GM12878 (cell line): ENCODE measurements at regions not wholly inside any gene's neighbourhood (a gene's known extent, or its start where the extent isn't known, plus 50 kb on each side); places are given as distances from the start of the nearest gene placed in this dataset.

ENCODE experiments used
- ATAC-seq: fragments of 200-7000 bp; cut with Tn5 transposase; 3 replicates; pipeline ENCODE4 v1.9.1; 2020; ENCODE audit warnings: mild to moderate bottlenecking, moderate library complexity
- BruUV-seq: library from RNA; stranded (reverse); fragments of 400-500 nt; replicated peaks from 2 replicates; lab custom pipeline; 2021; lab: Mats Ljungman, UMichigan
- CTCF ChIA-PET: fragments of 300-600 bp; sonication (Branson Sonifier 250); formaldehyde crosslinking; extraction: SDS; loops from one replicate; lab custom pipeline; 2021; ENCODE audit warnings: inconsistent platforms; lab: Yijun Ruan, JAX
- POLR2A ChIA-PET: fragments of 350-600 bp; formaldehyde crosslinking; extraction: SDS; loops from one replicate; lab custom pipeline; 2021; ENCODE audit warnings: inconsistent platforms; lab: Charles Lee
- RAD21 ChIA-PET: fragments of 300-600 bp; sonication (Branson Sonifier 250); formaldehyde crosslinking; loops from one replicate; lab custom pipeline; 2023; ENCODE audit warnings: antibody characterized with exemption; ENCODE audit not compliant: unreplicated experiment; lab: Charles Lee
- SMC1A ChIA-PET: fragments of 300-600 bp; sonication (Branson Sonifier 250); formaldehyde crosslinking; loops from one replicate; lab custom pipeline; 2023; ENCODE audit not compliant: unreplicated experiment, uncharacterized antibody; lab: Charles Lee
- DNase-seq: peaks from one replicate; pipeline ENCODE4 v3.0.0-alpha.2; 2011; ENCODE audit warnings: low read depth, low spot score
- FAIRE-seq: peaks from 3 replicates; lab custom pipeline; 2011; peaks lifted over from hg19 to GRCh38; lab: Jason Lieb, UNC
- H2AFZ ChIP-seq: 2 replicates; pipeline ENCODE4 v1.6.0; 2011; ENCODE audit warnings: low read depth, low read length, control low read depth; ENCODE audit not compliant: control insufficient read depth
- H3K27ac ChIP-seq: 2 replicates; pipeline ENCODE4 v1.5.1; 2011; ENCODE audit warnings: control low read depth; ENCODE audit not compliant: control insufficient read depth, insufficient read depth
- H3K27me3 ChIP-seq, 2 experiments: replicated peaks in 1 of 2; 2 replicates each; pipeline versions ENCODE4 v1.6.0 to v1.6.1; 2011; ENCODE audit warnings: low read length in 1 of 2; ENCODE audit not compliant: control insufficient read depth in 2 of 2, insufficient read depth in 2 of 2
- H3K36me3 ChIP-seq, 2 experiments: 2 replicates each; pipeline ENCODE4 v1.5.1; 2011; ENCODE audit warnings: low read length in 1 of 2; ENCODE audit not compliant: control insufficient read depth in 2 of 2, insufficient read depth in 2 of 2
- H3K4me1 ChIP-seq: 2 replicates; pipeline ENCODE4 v1.6.1; 2011; ENCODE audit warnings: mild to moderate bottlenecking, low read length, moderate library complexity, mixed read lengths; ENCODE audit not compliant: control insufficient read depth, insufficient read depth
- H3K4me2 ChIP-seq: 2 replicates; pipeline ENCODE4 v1.6.0; 2011; ENCODE audit warnings: control low read depth; ENCODE audit not compliant: control insufficient read depth, insufficient read depth
- H3K4me3 ChIP-seq: fragments of 200-600 bp; sonication (generic); 2 replicates; pipeline ENCODE4 v1.5.1; 2016
- H3K79me2 ChIP-seq: 2 replicates; pipeline ENCODE4 v1.6.0; 2011; ENCODE audit warnings: low read length; ENCODE audit not compliant: control insufficient read depth, insufficient read depth
- H3K9ac ChIP-seq: 2 replicates; pipeline ENCODE4 v1.8.0; 2011; ENCODE audit warnings: low read length, control low read depth, mixed read lengths; ENCODE audit not compliant: control insufficient read depth, insufficient read depth
- H3K9me3 ChIP-seq: replicated peaks from 3 replicates; pipeline ENCODE4 v1.5.1; 2011; ENCODE audit warnings: mild to moderate bottlenecking, low read length; ENCODE audit not compliant: control insufficient read depth, insufficient read depth
- H4K20me1 ChIP-seq: 2 replicates; pipeline ENCODE4 v1.6.0; 2011; ENCODE audit not compliant: control insufficient read depth, insufficient read depth
- CBX3 ChIP-seq: fragments of 200-600 bp; sonication (generic); IDR thresholded peaks from 2 replicates; pipeline ENCODE4 v1.6.1; 2016; ENCODE audit warnings: low read depth, borderline replicate concordance
- E2F4 ChIP-seq: IDR thresholded peaks from 2 replicates; pipeline ENCODE4 v1.6.1; 2012; ENCODE audit warnings: low read depth, low read length, improper control_type of control experiment
- FOXM1 ChIP-seq: IDR thresholded peaks from 2 replicates; pipeline ENCODE4 v1.6.1; 2012; ENCODE audit warnings: low read depth, mild to moderate bottlenecking, inconsistent platforms, low read length, moderate library complexity
- MYC ChIP-seq: IDR thresholded peaks from 2 replicates; pipeline ENCODE4 v1.6.1; 2011; ENCODE audit warnings: mild to moderate bottlenecking, low read length, moderate library complexity, inconsistent platforms; ENCODE audit not compliant: insufficient read depth, insufficient replicate concordance, insufficient read length, severe bottlenecking
- POU2F2 ChIP-seq: IDR thresholded peaks from 3 replicates; pipeline ENCODE4 v1.6.1; 2011; ENCODE audit warnings: low read depth, mild to moderate bottlenecking, low read length, borderline replicate concordance
- RELB ChIP-seq: fragments of 450-650 bp; IDR thresholded peaks from 2 replicates; pipeline ENCODE4 v1.6.1; 2017; ENCODE audit warnings: low read depth, mild to moderate bottlenecking, moderate library complexity
- RUNX3 ChIP-seq: IDR thresholded peaks from 2 replicates; pipeline ENCODE4 v1.6.1; 2012; ENCODE audit warnings: low read length, inconsistent platforms
- SMARCA5 ChIP-seq: fragments of 450-650 bp; IDR thresholded peaks from 2 replicates; pipeline ENCODE4 v1.6.1; 2017; ENCODE audit warnings: mild to moderate bottlenecking
- SREBF1 ChIP-seq: IDR thresholded peaks from 2 replicates; pipeline ENCODE4 v1.6.1; 2012; ENCODE audit warnings: mild to moderate bottlenecking, low read length
- TCF12 ChIP-seq: IDR thresholded peaks from 2 replicates; pipeline ENCODE4 v1.6.1; 2011; ENCODE audit warnings: low read depth, mild to moderate bottlenecking, low read length
- YBX1 ChIP-seq: fragments of 450-650 bp; IDR thresholded peaks from 2 replicates; pipeline ENCODE4 v1.6.1; 2016; ENCODE audit warnings: antibody characterized with exemption
- ZNF207 ChIP-seq: fragments of 450-650 bp; IDR thresholded peaks from 2 replicates; pipeline ENCODE4 v1.6.1; 2014; ENCODE audit warnings: antibody characterized with exemption, mild to moderate bottlenecking, borderline replicate concordance
- WGBS: methylation state at CpG from one replicate; pipeline ENCODE4 v1.1.6; 2016; ENCODE audit warnings: low lambda C conversion rate; ENCODE audit not compliant: insufficient replicate concordance, insufficient coverage; ENCODE audit errors: missing lambda C conversion rate; 5-methylcytosine and 5-hydroxymethylcytosine counted together
- in situ Hi-C: fragments of 300-500 bp; cut with MboI; formaldehyde crosslinking; loops from 9 replicates; pipeline ENCODE4 v1.14.3; 2018; ENCODE audit warnings: mixed read lengths
- intact Hi-C: fragments of 100-400 bp; cut with micrococcal nuclease; formaldehyde crosslinking; loops from one replicate; pipeline ENCODE4 v1.14.2; 2022; ENCODE audit not compliant: unreplicated experiment

DNA sequence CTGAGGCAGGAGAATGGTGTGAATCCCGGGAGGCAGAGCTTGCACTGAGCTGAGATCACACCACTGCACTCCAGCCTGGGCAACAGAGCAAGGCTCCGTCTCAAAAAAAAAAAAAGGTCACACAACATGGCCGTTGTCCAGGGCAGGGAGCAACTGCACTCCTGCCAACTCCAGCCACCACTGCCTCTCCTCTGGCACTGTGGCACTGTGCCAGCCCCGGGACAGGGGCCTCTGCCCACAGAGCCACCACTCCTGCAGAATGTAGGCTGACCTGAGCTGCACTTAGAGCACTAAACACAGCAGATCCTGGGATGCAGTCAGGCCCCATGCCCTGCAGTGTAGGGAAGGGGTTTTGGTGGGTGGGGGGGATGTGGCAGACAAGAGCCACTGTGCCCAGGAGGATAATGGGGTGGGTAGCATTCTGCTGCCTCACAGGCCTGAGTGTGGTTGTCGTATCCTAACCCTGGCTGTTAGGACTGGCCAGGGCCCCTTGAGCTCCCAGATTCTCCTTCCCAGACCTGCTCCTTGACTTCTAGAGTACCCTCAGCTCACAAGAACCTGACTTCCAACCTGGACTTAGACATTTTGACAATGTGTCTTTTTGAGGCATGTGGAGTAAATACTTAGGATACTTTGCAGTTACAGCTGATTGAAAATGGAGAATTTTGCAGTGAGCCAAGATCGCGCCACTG, 69.4 kb upstream of the SH3RF3 start:
- no peak overlapping the region for H3K27ac ChIP-seq
- ChIA-PET POLR2A (no interaction called here), SMC1A (interaction anchor here (1.0 kb wide), 2 partner anchors 50 to 59 kb away, joined by 3 read pairs; no protein-coding TSS in a partner anchor), CTCF (interaction anchor here (1.0 kb wide), 1 partner anchor 11 kb away, joined by 3 read pairs; no protein-coding TSS in a partner anchor), RAD21 (no interaction called here)
- no peak overlapping the region for H2AFZ ChIP-seq
- DNase-seq (no peak), FAIRE-seq (no peak), ATAC-seq (no peak)
- H3K9ac ChIP-seq = no peak overlapping the region
- no peaks in the 10 kb centered on the region for H3K36me3 ChIP-seq
- no peak overlapping the region for H3K4me3 ChIP-seq
- in situ Hi-C loops = no loop called here
- H3K9me3 ChIP-seq = no peaks in the 10 kb centered on the region
- no peak for TF ChIP-seq CBX3
- no peak for TF ChIP-seq MYC
- no peak for TF ChIP-seq SREBF1
- TF ChIP-seq RUNX3 = no peak
- TF ChIP-seq TCF12 = no peak
- no peak for TF ChIP-seq POU2F2
- TF ChIP-seq ZNF207 = no peak
- TF ChIP-seq RELB = no peak
- no peak for TF ChIP-seq E2F4
- no peak for TF ChIP-seq FOXM1
- TF ChIP-seq YBX1 = no peak
- no peak for TF ChIP-seq SMARCA5
- intact Hi-C loops = no loop called here
- H4K20me1 ChIP-seq = no peaks in the 10 kb centered on the region
- no peaks in the 10 kb centered on the region for H3K4me1 ChIP-seq
- H3K79me2 ChIP-seq = no peaks in the 10 kb centered on the region
- no peaks in the 10 kb centered on the region; a peak in 4 of 4 replicates for H3K27me3 ChIP-seq
- H3K4me2 ChIP-seq = no peak overlapping the region
- no TSS peak for BruUV-seq
- 44% methylated on average over 7 of the region's 7 CpGs for WGBS
